ENCODE measurements at regions not wholly inside any gene's neighbourhood (a gene's known extent, or its start where the extent isn't known, plus 50 kb on each side); places are given as distances from the start of the nearest gene placed in this dataset.

DNA sequence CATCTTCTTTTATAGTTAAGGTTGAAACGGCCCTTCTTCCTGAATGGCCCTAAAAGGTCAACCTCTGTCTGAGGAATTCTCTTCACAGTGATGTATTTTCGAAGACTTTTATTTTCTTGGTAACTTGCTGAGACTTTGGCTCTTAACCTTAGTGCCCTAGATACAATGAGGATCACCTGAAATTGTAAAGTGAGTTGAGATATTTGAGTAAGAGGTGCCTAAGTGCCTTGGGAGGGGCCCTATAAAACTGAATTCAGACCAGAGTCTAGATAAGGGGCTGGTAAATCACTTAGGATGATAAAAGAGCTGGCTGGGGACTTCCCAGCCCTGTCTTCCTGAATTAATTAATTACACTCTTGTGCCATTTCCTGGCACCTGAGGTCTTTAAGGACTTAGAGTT lies 505.6 kb upstream of the KIRREL3 start:
- DNase-seq (ENCODE audit: low read depth): no peak

DNA sequence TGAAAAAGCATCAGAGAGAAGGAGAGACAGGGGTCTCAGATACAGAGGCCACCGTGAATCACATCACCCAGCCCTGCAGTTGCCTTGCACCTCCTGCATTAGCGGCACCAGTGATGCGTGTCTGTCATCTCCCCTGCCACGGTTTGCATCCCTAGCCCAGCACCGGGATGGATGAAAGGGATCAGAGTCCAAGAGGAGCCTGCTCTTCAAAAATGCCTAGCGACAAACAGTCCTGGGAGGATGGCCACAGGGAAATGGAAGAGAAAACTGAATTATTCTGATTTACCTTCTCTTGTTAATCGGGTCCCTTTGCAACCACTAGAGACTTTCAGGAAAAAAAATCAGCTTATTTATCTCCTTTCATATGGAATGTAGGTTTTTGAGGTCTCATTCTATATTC lies 495.6 kb upstream of the KIRREL3 start:
- DNase-seq (ENCODE audit: low read depth): no peak

DNA sequence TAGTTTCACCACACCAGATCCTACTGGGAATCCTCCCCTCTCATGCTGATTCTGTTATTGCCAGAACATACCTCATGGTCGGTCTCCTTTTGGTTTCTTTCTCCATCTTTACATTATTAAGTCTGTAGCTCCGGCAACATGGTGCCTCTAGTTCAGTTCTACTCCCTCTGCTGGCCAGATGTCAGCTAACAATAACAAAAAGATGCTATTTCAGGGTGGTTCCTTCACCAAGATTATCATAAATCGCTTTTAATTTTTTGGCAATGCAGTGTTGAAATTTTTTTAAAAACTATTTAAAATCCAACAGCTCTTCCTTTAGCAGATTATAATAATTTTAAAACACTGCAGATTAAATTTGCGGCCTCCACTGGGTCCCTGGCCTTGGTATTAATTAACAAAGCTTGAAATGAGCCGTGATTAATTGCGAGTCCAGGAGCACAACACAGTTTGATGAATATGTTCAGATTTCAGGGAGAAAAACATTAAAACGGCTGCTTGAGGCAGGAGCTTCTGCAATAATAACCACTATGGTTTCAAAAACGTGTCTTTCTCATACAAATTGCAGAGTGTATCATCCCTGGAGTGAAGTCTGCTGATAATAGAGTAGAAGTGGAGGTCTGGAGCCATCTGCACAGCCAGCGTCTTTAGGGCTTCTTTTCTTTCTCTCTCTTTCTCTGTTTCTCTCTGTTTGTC lies 492.9 kb upstream of the KIRREL3 start:
- DNase-seq (ENCODE audit: low read depth): peak; percentile 34

DNA sequence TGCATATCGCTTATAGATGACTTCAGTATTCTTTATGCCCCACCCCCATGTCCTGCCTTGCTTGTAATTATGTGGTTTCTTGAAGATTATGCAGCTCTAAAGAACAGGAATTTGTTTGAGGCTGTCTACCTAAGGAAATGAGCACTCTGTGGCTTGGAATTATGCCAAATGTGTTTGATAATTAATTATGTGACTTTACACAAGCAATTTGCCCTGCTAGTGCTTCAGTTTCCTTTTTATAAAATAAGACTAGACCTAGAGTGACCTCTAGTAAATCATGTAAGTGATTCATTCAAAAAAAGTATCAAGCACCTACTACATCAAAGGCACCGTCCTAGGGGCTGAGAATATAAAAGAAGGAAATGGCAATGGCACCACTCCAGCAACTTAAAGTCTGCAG lies 491.5 kb upstream of the KIRREL3 start:
- peak; percentile 72 for DNase-seq (ENCODE audit: low read depth)

DNA sequence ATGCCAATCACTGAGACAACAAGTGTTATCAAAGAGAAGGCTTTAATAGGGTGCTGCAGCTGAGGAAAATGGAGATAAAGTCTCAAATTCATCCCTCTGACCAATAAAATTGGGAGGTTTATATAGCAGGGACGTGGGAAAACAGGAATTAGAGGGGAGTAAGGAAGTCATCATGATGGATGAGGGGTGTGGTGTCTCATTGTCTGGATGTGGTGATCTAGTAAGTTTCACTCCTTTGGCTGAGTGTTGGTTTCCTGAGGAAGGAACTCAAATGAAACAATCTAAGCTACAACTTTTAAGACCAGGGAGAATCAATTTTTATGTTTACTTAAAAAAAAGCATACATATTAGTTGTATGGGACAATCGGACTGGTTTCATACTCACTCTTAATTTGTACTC lies 491.0 kb upstream of the KIRREL3 start:
- no peak for DNase-seq (ENCODE audit: low read depth)

DNA sequence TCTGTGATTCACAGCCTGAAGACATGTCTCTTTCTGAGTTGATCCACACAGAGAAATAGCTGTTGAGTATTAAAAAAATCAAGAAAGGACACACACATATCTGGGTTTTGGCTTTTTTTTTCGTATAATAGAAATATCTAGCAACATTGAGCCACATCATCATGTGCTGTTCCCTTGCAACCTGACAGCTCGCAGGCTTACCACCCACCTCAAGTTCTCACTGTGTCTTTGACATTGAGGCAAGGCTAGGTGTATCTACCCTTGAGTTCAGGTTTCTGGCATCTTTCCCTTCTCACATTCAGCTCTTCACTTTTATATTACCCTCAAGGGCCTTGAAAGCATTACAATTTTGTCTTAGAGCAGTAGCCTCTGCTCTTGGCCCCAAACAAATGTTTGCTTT lies 490.3 kb upstream of the KIRREL3 start:
- DNase-seq (ENCODE audit: low read depth): no peak

DNA sequence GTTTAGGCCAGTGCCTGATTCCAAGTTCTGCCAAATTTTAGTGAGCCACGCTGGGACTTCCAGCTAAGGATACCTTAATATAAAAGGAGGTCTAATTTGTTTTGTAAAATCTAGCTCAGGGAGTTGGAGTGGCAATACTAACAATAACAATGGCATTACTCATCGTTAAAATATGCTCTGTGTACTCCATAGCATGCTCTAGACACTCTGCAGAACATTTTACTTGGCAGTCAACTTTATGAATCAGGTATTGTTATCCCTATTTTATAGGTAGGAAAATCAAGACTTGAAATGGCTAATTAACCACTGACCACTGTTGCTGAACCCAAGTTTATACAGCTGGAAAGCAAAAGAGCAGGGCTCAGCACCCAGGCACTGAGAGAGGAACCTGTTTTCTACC lies 485.0 kb upstream of the KIRREL3 start:
- DNase-seq (ENCODE audit: low read depth): peak; percentile 55

DNA sequence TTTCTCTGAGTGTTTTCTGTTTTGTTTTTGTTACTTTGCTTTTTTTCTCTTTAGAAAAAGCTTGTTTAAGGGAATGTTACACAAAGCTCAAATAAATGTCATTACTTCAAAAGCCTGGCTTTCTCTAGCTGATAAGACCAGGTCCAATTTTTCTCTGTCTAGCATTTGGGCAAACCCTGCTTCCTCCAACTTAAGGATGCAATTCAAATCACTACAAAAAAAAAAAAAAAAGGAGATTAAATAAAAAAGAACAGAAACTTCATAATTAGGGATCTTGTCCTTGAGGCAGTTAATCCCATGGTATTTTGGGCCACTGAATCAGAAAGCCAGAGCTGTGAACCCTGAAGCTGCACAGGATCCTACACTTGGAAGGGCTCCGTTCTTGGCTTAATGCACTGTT lies 480.8 kb upstream of the KIRREL3 start:
- DNase-seq (ENCODE audit: low read depth): no peak

DNA sequence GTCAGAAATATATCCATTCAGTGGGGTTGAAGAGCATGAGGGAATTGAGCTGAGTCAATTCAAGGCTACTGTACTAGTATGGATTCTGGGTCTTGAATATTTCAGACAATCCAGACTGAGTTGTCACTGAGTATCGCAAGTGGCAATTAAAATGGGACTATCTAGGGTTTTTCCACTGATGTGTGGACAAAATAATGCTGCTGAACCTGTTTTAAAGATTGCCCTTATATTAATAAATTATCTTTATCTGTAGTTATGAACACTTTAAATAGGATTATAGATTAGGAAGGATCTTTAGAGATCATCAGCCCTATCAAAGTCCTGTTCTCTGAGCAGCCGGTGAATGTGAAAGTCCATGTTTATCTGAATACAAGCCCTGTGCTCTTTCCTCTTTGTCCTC lies 478.3 kb upstream of the KIRREL3 start:
- no peak for DNase-seq (ENCODE audit: low read depth)

DNA sequence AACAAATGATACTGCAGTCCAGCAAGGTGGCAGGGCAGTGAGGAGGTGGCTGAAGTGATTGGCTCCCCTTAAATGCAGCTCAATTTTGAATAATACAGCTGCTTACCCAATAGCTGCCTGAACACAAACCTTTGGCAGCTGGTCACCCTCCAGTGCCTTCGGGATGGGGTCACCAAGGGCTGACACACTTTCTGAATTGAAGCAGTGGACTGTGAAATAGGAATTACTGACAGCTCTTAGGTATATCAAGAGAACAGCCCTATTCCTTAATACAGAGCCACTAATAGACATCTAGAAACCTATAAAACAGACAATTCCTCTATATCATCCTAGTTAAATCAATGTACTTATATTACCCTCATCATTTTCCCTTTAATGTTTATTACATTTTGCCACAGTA lies 474.2 kb upstream of the KIRREL3 start:
- DNase-seq (ENCODE audit: low read depth): no peak

DNA sequence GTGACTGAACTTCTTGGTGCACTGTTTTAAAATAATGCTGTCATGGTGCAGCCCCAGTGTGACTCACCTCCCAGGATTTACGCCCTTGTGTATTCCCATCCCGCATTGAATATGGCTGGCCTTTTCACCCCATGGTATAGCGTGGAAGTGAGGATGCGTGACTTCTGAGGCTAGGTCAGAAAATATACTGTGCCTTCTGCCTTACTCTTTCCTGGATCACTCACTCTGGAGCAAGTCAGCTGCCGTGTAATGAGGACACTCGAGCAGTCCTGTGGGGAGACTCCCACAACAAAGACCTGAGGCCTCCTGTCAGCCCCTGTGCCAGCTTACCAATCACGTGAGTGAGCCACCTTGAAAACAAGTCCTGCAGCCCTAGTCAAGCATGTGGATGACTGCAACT lies 471.9 kb upstream of the KIRREL3 start:
- no peak for DNase-seq (ENCODE audit: low read depth)

DNA sequence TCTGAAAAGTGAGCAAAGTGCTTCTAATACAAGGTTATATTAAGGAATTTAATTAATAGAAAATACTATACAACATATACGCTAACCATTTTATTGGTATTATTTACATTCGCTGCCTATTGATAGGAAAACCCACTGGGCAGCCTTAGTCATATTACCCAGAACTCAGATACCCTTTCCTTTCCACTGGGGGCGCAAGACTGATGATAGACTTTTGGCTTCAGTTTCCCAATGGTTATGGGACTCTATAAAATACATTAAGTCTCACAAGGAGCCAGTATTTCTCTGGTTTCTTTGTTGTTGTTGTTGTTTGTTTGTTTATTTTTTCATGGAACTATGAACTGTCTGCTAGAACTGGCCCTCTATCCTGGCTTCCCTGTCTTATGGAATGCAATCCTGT lies 471.1 kb upstream of the KIRREL3 start:
- DNase-seq (ENCODE audit: low read depth): no peak

DNA sequence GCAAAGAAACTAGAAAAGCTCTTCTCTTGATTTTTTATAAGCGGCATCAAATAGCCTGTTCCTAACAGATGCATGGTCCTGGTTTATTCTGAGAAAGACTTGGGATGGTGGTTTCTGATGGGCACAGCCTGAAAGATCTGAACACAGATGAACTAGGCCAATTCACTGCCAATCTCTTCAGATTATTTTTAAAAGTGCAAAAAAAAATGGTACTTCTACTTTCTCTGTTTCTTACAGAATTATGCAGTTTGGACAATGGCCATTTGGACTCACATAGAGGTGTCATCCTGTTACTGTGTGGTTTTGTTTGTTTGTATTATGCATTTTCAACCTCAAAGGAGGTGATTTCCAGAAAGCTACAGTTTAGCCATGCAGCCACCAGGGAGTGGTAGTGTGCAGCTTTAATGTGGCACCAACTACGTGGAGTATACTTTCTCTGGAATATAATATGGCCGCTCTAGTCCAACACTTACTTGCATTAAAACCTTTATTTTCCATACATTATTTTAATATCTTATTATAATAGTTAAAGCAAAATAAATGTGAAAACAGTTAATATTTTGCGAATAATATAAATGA lies 469.8 kb upstream of the KIRREL3 start:
- peak; percentile 21 for DNase-seq (ENCODE audit: low read depth)

DNA sequence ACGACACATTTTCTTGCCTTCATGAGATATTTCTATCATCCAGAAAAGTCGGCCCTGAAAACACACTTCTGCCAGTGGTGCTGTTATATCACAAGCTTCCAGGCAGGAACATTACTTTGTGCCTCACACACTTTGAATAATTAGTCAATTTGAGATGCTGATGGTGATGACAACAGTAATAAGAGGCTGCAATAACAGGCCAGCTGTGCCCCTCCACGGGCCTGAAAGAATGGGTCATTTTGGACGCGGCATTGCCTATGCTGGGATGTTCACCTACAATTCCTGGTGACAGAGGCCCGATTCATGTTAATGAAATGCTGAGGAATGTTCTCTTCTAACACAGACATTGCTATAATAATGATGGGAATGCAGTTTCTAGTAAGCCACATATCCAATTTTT lies 463.8 kb upstream of the KIRREL3 start:
- no peak for DNase-seq (ENCODE audit: low read depth)

DNA sequence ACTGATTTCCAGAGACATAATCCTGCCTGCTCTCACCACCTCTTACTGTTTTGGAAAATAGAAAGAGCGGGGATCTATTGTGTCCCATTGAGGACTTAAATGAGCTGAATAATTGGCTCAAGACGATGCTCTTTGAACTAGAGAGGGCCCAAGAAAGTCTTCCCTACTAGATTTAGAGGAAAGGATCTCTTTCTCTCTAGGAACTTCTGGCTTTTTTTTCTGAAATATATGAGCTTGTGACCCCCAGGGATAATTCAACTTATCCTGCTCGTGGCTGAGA lies 461.4 kb upstream of the KIRREL3 start:
- DNase-seq (ENCODE audit: low read depth): no peak

DNA sequence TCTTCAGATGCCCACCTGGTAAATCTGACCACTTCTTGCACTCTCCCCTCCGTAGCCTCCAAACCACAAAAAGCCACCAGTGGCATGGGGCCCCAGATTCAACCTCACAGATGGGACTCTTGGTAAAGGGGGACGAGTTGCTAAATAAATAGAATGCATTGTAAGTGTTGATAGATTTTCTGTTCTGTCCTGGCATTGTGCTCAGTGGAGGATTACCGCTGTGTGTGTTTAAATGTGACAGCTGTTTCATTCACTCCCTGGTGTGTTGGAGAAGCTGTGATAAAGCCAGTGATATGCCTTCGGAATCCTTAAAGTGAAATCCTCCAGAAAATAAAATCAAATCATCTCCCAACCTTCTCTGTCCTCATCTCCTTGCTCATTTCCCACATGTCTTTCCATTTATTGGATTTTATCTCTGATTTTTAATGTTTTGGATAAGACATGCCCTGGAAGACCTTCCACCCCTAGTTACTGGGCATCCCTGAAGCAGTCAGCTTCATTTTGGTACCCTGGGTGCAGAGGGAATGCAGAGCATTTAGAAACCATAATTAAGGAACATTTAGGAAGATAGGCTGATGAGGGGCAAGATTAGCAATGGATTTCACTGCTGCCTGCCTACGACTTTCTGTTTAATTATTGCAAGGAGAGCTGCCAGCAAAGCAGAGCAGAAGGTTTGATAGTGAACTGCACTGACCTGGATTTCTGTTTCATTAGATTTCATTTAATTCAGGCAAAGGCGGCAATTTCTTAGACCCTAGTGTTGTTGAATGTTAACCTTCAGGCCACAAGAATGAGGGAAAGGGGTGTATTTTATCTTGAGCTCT lies 460.9 kb upstream of the KIRREL3 start:
- DNase-seq (ENCODE audit: low read depth): no peak

DNA sequence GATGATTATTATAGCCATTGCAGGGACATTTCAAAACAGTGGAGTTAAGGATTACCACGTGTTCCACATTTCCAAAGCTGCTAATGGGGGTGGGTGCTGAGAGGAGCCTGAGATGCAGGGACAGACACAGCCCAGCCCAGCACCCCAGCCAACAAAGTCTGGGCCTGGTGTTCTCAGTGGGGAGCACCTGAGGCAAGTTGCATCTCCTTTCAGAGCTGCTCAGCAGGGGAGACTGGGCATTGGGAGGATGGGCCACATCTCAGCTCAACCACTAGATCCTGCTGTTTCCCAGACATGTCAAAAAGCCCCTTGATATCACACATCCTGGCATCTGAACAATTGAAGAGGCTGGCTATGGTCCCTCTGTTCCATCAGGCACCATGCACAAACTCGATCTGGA lies 458.0 kb upstream of the KIRREL3 start:
- no peak for DNase-seq (ENCODE audit: low read depth)

DNA sequence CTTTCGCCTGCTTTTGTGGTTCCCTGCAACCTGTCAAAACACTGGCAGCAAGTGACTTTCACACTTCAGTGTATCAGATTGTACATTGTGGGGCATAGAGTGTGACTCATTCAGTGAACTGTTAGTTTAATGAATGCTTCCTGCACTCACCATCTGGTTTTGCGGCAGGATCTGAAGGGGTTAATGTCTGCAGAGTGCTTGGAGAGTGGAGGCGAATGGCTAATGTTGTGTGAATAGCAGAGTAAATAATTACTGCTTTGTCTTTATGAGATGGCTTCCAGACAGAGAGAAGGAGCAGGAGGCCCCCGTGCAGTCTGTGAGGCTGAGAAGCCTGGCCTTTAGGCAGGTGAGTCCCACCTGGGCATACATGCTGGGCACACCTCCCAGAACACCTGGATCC lies 454.3 kb upstream of the KIRREL3 start:
- peak; percentile 1 for DNase-seq (ENCODE audit: low read depth)

DNA sequence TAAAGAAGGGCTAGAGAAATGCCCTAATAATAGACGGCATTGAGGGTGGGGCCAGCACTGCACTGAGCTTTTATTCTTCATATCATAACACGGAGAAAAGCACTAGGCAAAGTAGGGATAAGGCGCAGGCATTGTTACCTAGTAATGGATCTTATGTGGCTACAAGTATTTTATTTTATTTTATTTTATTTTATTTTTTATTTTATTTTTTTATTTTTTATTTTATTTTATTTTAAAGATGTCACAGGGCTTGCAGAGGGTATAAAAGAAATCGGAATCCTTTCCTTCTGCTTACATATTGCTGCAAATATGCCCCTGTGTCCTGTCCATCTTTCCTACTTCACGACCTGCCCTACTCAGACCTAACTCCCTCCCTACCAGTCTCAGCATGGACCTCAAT lies 452.0 kb upstream of the KIRREL3 start:
- no peak for DNase-seq (ENCODE audit: low read depth)

DNA sequence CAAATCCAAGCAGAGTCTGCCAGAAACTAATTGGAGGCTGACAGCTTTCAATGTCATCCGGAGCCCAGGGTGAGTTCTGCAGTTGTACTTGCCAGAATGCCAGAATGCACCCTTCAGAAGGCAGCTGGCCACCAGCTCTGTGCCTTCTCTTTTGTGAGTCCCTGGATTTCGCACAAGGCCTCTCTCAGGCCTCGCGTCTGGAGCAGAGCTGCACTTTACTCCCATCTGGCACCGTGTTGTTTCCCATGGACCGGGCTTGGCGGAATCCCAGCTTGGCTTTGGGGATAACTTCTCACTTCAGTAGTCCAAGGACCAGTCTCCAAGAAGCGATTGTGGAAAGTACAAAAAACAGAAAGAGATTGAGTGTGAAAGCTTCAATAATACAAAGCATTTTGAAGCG lies 451.3 kb upstream of the KIRREL3 start:
- no peak for DNase-seq (ENCODE audit: low read depth)

DNA sequence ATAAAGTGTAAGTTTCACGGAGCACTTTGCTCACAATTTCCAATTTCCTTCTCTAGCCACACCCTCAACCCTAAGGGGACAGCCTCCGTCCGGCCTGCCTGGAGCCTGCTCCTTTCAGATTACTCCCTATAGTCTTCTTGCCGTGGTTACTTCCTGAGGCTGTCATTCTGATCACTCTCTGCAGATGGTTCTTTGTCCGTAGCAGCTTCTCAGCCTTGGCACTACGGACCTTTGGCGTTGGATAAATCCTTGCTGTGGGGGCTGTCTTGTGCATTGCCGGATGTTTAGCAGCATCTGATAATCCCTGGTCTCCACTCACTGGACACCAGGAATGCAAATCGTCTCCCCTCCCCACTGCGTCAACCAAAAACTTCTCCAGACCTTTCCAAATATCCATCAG lies 447.5 kb upstream of the KIRREL3 start:
- no peak for DNase-seq (ENCODE audit: low read depth)

DNA sequence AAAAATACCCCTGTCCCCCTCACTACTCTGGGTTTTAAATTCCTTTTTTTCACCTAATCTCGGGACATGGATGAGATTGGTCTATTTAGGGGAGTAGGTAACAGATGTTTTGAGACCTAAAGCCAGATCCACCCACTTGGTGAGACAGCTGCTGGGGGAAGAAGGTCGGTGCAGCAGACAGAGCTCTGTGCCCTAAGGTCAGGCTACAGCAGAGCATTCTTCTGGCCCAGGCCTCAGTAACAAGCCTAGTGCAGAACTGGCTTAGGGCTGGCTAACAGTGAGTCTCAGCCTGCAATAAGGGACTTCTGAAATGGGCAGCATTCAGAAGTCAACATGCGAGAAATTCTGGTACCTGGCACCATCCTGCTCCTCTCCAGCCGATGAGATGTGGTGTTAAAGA lies 444.9 kb upstream of the KIRREL3 start:
- no peak for DNase-seq (ENCODE audit: low read depth)

DNA sequence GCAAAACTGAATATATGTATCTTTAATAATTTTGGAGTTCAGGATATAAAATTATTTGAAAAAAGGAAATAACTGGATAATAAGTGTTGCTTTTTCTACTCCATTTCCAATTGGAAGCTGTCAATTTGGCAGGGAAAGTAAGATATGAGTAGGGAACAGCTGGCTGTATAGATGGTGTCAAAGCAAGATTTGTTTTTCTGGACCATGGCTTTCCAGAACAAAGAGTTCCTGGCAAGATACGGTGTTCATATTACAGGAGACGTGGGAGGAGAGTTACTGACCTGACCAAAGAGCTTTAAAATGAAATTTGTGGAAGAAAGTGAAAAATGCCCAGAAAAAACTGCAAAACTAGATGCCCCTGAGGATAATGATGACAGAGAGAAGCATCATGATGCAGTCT lies 442.7 kb upstream of the KIRREL3 start:
- no peak for DNase-seq (ENCODE audit: low read depth)

DNA sequence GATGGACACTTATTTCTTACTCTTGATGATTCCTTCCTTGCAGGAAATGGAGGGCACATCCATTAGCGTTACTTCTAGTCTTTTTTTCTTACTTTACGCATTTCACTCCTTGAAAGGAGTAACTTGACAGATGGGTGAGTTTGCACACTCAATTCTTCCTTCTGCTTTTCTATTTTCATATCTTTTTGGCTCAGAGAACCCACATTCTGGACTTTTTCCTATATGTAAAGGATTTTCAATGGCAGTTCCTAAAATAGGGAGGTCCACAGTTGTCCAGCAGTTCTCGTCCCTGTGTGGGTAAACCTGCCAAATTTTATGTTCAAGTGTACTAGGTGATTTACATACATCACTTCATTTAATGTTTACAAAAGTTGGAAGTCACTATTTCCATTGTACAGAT lies 440.0 kb upstream of the KIRREL3 start:
- no peak for DNase-seq (ENCODE audit: low read depth)
